DOHH2 (cell line): ENCODE measurements at regions not wholly inside any gene's neighbourhood (a gene's known extent, or its start where the extent isn't known, plus 50 kb on each side); places are given as distances from the start of the nearest gene placed in this dataset.

Source experiments
- H3F3A ChIP-seq: fragments of 200-600 bp; sonication (generic), shearing (Covaris generic); 2 replicates; pipeline ENCODE4 v1.6.0; 2016; ENCODE audit warnings: antibody characterized with exemption, mild to moderate bottlenecking; ENCODE audit not compliant: control insufficient read depth, insufficient read depth
- H3K27ac ChIP-seq: fragments of 200-600 bp; sonication (generic); 2 replicates; pipeline ENCODE4 v1.5.1; 2014; ENCODE audit warnings: low read depth, mild to moderate bottlenecking, low read length, moderate library complexity
- H3K27me3 ChIP-seq: fragments of 200-600 bp; sonication (generic); 2 replicates; pipeline ENCODE4 v1.6.1; 2014; ENCODE audit warnings: mild to moderate bottlenecking, low read length, mixed read lengths; ENCODE audit not compliant: control insufficient read depth
- H3K36me3 ChIP-seq: fragments of 200-600 bp; sonication (generic); 2 replicates; pipeline ENCODE4 v1.6.1; 2014; ENCODE audit warnings: mild to moderate bottlenecking, low read length, moderate library complexity, mixed read lengths; ENCODE audit not compliant: control insufficient read depth
- H3K4me1 ChIP-seq: fragments of 200-600 bp; sonication (generic); 2 replicates; pipeline ENCODE4 v1.6.1; 2014; ENCODE audit warnings: mild to moderate bottlenecking, low read length, mixed read lengths; ENCODE audit not compliant: control insufficient read depth
- H3K4me2 ChIP-seq: fragments of 200-600 bp; sonication (generic); 2 replicates; pipeline ENCODE4 v1.6.0; 2014; ENCODE audit warnings: mild to moderate bottlenecking, low read length, moderate library complexity
- H3K4me3 ChIP-seq: fragments of 200-600 bp; sonication (generic); 2 replicates; pipeline ENCODE4 v1.5.1; 2014; ENCODE audit warnings: mild to moderate bottlenecking, low read length, mixed read lengths
- H3K79me2 ChIP-seq: fragments of 200-600 bp; sonication (generic); 2 replicates; pipeline ENCODE4 v1.6.1; 2014; ENCODE audit warnings: mild to moderate bottlenecking, low read length, mixed read lengths; ENCODE audit not compliant: control insufficient read depth
- H3K9me2 ChIP-seq: fragments of 200-600 bp; sonication (generic); replicated peaks from 2 replicates; pipeline ENCODE4 v1.6.1; 2014; ENCODE audit warnings: mild to moderate bottlenecking, low read length, mixed read lengths; ENCODE audit not compliant: control insufficient read depth
- H3K9me3 ChIP-seq: fragments of 200-600 bp; sonication (generic); 2 replicates; pipeline ENCODE4 v1.6.1; 2014; ENCODE audit warnings: antibody characterized with exemption, low read length, mixed read lengths; ENCODE audit not compliant: control insufficient read depth, insufficient read depth
- H4K20me1 ChIP-seq: fragments of 200-600 bp; sonication (generic); 2 replicates; pipeline ENCODE4 v1.6.0; 2014; ENCODE audit warnings: low read depth, mild to moderate bottlenecking, antibody characterized with exemption, low read length, moderate library complexity; ENCODE audit not compliant: control insufficient read depth, insufficient read depth
- EZH2phosphoT487 ChIP-seq: fragments of 200-600 bp; sonication (generic); IDR thresholded peaks from 2 replicates; pipeline ENCODE4 v1.6.1; 2017; ENCODE audit warnings: borderline replicate concordance, mild to moderate bottlenecking, antibody characterized with exemption, low read length, moderate library complexity, mixed read lengths
- TF ChIP-seq, protein P1 (sequence below): fragments of 200-600 bp; sonication (generic); IDR thresholded peaks from one replicate; pipeline ENCODE4 v1.5.1; 2014; ENCODE audit warnings: antibody characterized with exemption, mild to moderate bottlenecking, low read depth, low read length; ENCODE audit not compliant: poor library complexity, severe bottlenecking

DNA sequence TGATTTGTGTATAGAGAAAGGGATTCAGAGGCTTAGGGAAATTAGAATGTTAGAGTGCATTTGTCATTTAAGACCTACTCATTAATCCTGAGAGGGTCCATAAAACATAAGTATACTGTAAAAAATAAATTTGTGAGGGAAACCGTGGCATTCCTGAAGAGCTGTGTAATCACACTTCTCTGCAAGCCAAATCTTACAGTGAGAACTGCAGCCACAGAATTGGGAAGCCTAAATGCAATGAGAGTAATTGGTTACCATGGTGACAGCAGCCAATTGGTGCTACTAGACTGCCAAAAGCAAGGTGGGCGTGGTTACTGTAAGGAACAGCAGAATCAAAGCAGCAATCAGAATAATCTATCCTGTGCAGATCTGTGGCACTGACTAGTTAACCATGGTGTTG, 345.2 kb upstream of the GRID2 start:
- Histone ChIP-seq H3K4me1 (no peaks in the 10 kb centered on the region), H4K20me1 (no peaks in the 10 kb centered on the region), H3K79me2 (no peaks in the 10 kb centered on the region), H3K9me2 (no peaks in the 10 kb centered on the region), H3K9me3 (no peaks in the 10 kb centered on the region), H3K36me3 (no peaks in the 10 kb centered on the region), H3K27me3 (no peaks in the 10 kb centered on the region), H3F3A (no peaks in the 10 kb centered on the region), H3K4me2 (no peak overlapping the region), H3K4me3 (no peak overlapping the region), H3K27ac (no peak overlapping the region)
- TF ChIP-seq, protein P1, sequence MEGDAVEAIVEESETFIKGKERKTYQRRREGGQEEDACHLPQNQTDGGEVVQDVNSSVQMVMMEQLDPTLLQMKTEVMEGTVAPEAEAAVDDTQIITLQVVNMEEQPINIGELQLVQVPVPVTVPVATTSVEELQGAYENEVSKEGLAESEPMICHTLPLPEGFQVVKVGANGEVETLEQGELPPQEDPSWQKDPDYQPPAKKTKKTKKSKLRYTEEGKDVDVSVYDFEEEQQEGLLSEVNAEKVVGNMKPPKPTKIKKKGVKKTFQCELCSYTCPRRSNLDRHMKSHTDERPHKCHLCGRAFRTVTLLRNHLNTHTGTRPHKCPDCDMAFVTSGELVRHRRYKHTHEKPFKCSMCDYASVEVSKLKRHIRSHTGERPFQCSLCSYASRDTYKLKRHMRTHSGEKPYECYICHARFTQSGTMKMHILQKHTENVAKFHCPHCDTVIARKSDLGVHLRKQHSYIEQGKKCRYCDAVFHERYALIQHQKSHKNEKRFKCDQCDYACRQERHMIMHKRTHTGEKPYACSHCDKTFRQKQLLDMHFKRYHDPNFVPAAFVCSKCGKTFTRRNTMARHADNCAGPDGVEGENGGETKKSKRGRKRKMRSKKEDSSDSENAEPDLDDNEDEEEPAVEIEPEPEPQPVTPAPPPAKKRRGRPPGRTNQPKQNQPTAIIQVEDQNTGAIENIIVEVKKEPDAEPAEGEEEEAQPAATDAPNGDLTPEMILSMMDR, result no peak
- no peak for TF ChIP-seq EZH2phosphoT487

DNA sequence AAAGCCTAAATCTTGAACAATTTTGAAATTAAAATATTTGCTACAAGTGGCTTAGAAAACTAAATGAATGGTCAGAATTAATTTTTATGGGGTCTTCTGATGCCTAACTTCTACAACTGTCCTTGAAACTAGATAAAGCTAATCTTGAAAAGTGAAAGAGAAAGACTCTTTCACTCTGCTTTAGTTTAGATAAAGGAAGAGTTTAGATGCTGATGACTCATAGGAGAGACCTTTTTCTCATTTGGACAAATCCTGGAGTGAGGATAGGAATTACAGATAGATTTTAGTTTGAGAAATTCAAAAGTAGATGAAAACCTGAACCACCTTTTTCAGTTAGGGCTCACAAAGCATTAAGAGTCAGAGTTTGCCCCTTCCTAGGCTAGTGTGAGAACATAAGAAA, 342.3 kb upstream of the GRID2 start:
- TF ChIP-seq EZH2phosphoT487, result no peak
- TF ChIP-seq, protein P1, result no peak
- Histone ChIP-seq H3K4me3 (no peak overlapping the region), H3K79me2 (no peaks in the 10 kb centered on the region), H4K20me1 (no peaks in the 10 kb centered on the region), H3K9me2 (no peaks in the 10 kb centered on the region), H3F3A (no peaks in the 10 kb centered on the region), H3K4me2 (no peak overlapping the region), H3K9me3 (no peaks in the 10 kb centered on the region), H3K4me1 (no peaks in the 10 kb centered on the region), H3K36me3 (no peaks in the 10 kb centered on the region), H3K27ac (no peak overlapping the region), H3K27me3 (no peaks in the 10 kb centered on the region)

DNA sequence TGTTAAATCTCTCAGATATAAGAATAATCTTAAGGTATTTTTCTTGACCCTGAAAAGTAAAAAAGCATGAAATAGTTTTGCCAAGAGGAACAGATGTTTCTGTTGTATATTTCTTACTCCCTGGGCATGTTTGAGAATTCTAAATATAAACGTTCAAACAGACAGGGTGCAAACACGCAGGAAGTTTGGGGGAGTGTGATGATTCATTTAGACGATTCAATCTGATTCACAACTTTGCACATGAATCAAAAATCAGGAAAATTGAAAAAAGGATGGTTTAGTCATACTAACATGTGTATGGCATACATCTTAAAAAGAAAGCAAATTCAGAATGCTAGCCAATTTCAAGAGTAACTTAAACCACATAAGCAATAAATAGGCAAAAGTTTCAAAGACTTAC, 340.3 kb upstream of the GRID2 start:
- Histone ChIP-seq H3K9me2 (no peaks in the 10 kb centered on the region), H4K20me1 (no peaks in the 10 kb centered on the region), H3K4me2 (no peak overlapping the region), H3K9me3 (no peaks in the 10 kb centered on the region), H3K4me1 (no peaks in the 10 kb centered on the region), H3F3A (no peaks in the 10 kb centered on the region), H3K36me3 (no peaks in the 10 kb centered on the region), H3K27ac (no peak overlapping the region), H3K4me3 (no peak overlapping the region), H3K27me3 (no peaks in the 10 kb centered on the region), H3K79me2 (no peaks in the 10 kb centered on the region)
- TF ChIP-seq, protein P1, result no peak
- TF ChIP-seq EZH2phosphoT487, result no peak

DNA sequence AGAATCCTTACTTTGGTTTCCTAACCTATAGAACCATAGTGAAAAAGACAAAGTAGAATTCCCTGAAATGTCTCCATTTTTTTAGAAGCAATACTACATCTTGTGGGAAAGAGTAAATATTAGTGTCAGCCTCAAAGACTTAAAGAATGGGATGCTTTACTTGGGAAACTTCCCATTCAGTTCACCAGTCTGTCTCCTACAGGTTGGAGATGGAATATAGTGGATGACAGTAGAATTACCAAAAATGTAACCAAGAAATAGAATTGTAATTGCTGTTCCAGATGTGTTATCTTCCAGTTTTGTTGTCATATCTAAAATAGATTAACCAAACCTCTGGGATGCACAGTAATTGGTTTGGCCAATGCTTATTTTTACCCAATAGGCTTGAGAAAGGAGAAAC, 338.6 kb upstream of the GRID2 start:
- Histone ChIP-seq H3K36me3 (no peaks in the 10 kb centered on the region), H3K27me3 (no peaks in the 10 kb centered on the region), H3K27ac (no peak overlapping the region), H3K9me3 (no peaks in the 10 kb centered on the region), H3K9me2 (no peaks in the 10 kb centered on the region), H3K4me1 (no peaks in the 10 kb centered on the region), H3K4me3 (no peak overlapping the region), H3K79me2 (no peaks in the 10 kb centered on the region), H3F3A (no peaks in the 10 kb centered on the region), H3K4me2 (no peak overlapping the region), H4K20me1 (no peaks in the 10 kb centered on the region)
- TF ChIP-seq EZH2phosphoT487, result no peak
- TF ChIP-seq, protein P1, result no peak
